ENCODE measurements at regions not wholly inside any gene's neighbourhood (a gene's known extent, or its start where the extent isn't known, plus 50 kb on each side); places are given as distances from the start of the nearest gene placed in this dataset.

GRCh38 chr9:106588626-106589025, 274.3 kb upstream of the ZNF462 start:
- no peak overlapping the region for H3K4me3 ChIP-seq
- 31 to 51% (median 37%) methylated on average over 5 of the region's 5 CpGs for WGBS, 3 donors
- peak; percentile 39 to 73 (median 56) for ATAC-seq
- no peak overlapping the region for H3K27ac ChIP-seq
- intact Hi-C loops (cut with DNase I), result no loop called here
- TF ChIP-seq CTCF (IDR thresholded peaks at IDR 0.05), result no peak
- H3K4me1 ChIP-seq, result no peaks in the 10 kb centered on the region
- no peaks in the 10 kb centered on the region for H3K27me3 ChIP-seq (ENCODE audit: insufficient read depth in 3 of 3, low read length in 2 of 3)
- no peaks in the 10 kb centered on the region for H3K36me3 ChIP-seq (ENCODE audit: insufficient read depth in 1 of 2, low read depth in 1 of 2)
- no peaks in the 10 kb centered on the region for H3K9me3 ChIP-seq
- DNase-seq, result no peak

- WGBS, 3 donors, result 56 to 80% (median 59%) methylated on average over 4 of the region's 4 CpGs
These were observed 272.0 kb upstream of the ZNF462 start for GRCh38 chr9:106590759-106591505.

GRCh38 chr9:106593201-106593600, 269.8 kb upstream of the ZNF462 start:
- intact Hi-C loops (cut with DNase I), result no loop called here
- H3K27ac ChIP-seq, result no peak overlapping the region
- 68 to 72% (median 68%) methylated on average over 7 of the region's 7 CpGs for WGBS, 3 donors

More at GRCh38 chr9:106590759-106591505, 272.0 kb upstream of the ZNF462 start:
- intact Hi-C loops (cut with DNase I), result no loop called here
- Histone ChIP-seq H3K36me3 (ENCODE audit: insufficient read depth in 1 of 2, low read depth in 1 of 2) (no peaks in the 10 kb centered on the region), H3K27me3 (ENCODE audit: insufficient read depth in 3 of 3, low read length in 2 of 3) (no peaks in the 10 kb centered on the region), H3K9me3 (no peaks in the 10 kb centered on the region), H3K4me3 (no peak overlapping the region), H3K4me1 (no peaks in the 10 kb centered on the region), H3K27ac (peak overlapping the region; percentile 43)
- TF ChIP-seq CTCF (IDR thresholded peaks at IDR 0.05), result no peak
- no peak for DNase-seq
- ATAC-seq, result peak in 3 of 4 donors; percentile 71 to 73 (median 71)

GRCh38 chr9:106596984-106597383, 266.0 kb upstream of the ZNF462 start:
- ATAC-seq, result no peak
- no peak overlapping the region for H3K4me3 ChIP-seq
- no peaks in the 10 kb centered on the region for H3K9me3 ChIP-seq
- 71 to 72% (median 71%) methylated on average over 4 of the region's 4 CpGs for WGBS, 3 donors
- H3K36me3 ChIP-seq (ENCODE audit: insufficient read depth in 1 of 2, low read depth in 1 of 2), result no peaks in the 10 kb centered on the region
- intact Hi-C loops (cut with DNase I), result no loop called here
- no peaks in the 10 kb centered on the region for H3K27me3 ChIP-seq (ENCODE audit: insufficient read depth in 3 of 3, low read length in 2 of 3)
- no peaks in the 10 kb centered on the region for H3K4me1 ChIP-seq
- TF ChIP-seq CTCF (IDR thresholded peaks at IDR 0.05), result no peak
- H3K27ac ChIP-seq, result no peak overlapping the region
- DNase-seq, result no peak

More at GRCh38 chr9:106593201-106593600, 269.8 kb upstream of the ZNF462 start:
- Histone ChIP-seq H3K4me3 (no peak overlapping the region), H3K9me3 (no peaks in the 10 kb centered on the region), H3K4me1 (no peaks in the 10 kb centered on the region), H3K27me3 (ENCODE audit: insufficient read depth in 3 of 3, low read length in 2 of 3) (no peaks in the 10 kb centered on the region), H3K36me3 (ENCODE audit: insufficient read depth in 1 of 2, low read depth in 1 of 2) (no peaks in the 10 kb centered on the region)
- DNase-seq (no peak), ATAC-seq (no peak)
- TF ChIP-seq CTCF (IDR thresholded peaks at IDR 0.05), result no peak

All from psoas muscle (tissue), 7 donors.